DOHH2 (cell line): ENCODE measurements at regions not wholly inside any gene's neighbourhood (a gene's known extent, or its start where the extent isn't known, plus 50 kb on each side); places are given as distances from the start of the nearest gene placed in this dataset.

Experiments
- H3F3A ChIP-seq: fragments of 200-600 bp; sonication (generic), shearing (Covaris generic); 2 replicates; pipeline ENCODE4 v1.6.0; 2016; ENCODE audit warnings: antibody characterized with exemption, mild to moderate bottlenecking; ENCODE audit not compliant: control insufficient read depth, insufficient read depth
- H3K27ac ChIP-seq: fragments of 200-600 bp; sonication (generic); 2 replicates; pipeline ENCODE4 v1.5.1; 2014; ENCODE audit warnings: low read depth, mild to moderate bottlenecking, low read length, moderate library complexity
- H3K27me3 ChIP-seq: fragments of 200-600 bp; sonication (generic); 2 replicates; pipeline ENCODE4 v1.6.1; 2014; ENCODE audit warnings: mild to moderate bottlenecking, low read length, mixed read lengths; ENCODE audit not compliant: control insufficient read depth
- H3K36me3 ChIP-seq: fragments of 200-600 bp; sonication (generic); 2 replicates; pipeline ENCODE4 v1.6.1; 2014; ENCODE audit warnings: mild to moderate bottlenecking, low read length, moderate library complexity, mixed read lengths; ENCODE audit not compliant: control insufficient read depth
- H3K4me1 ChIP-seq: fragments of 200-600 bp; sonication (generic); 2 replicates; pipeline ENCODE4 v1.6.1; 2014; ENCODE audit warnings: mild to moderate bottlenecking, low read length, mixed read lengths; ENCODE audit not compliant: control insufficient read depth
- H3K4me2 ChIP-seq: fragments of 200-600 bp; sonication (generic); 2 replicates; pipeline ENCODE4 v1.6.0; 2014; ENCODE audit warnings: mild to moderate bottlenecking, low read length, moderate library complexity
- H3K4me3 ChIP-seq: fragments of 200-600 bp; sonication (generic); 2 replicates; pipeline ENCODE4 v1.5.1; 2014; ENCODE audit warnings: mild to moderate bottlenecking, low read length, mixed read lengths
- H3K79me2 ChIP-seq: fragments of 200-600 bp; sonication (generic); 2 replicates; pipeline ENCODE4 v1.6.1; 2014; ENCODE audit warnings: mild to moderate bottlenecking, low read length, mixed read lengths; ENCODE audit not compliant: control insufficient read depth
- H3K9me2 ChIP-seq: fragments of 200-600 bp; sonication (generic); replicated peaks from 2 replicates; pipeline ENCODE4 v1.6.1; 2014; ENCODE audit warnings: mild to moderate bottlenecking, low read length, mixed read lengths; ENCODE audit not compliant: control insufficient read depth
- H3K9me3 ChIP-seq: fragments of 200-600 bp; sonication (generic); 2 replicates; pipeline ENCODE4 v1.6.1; 2014; ENCODE audit warnings: antibody characterized with exemption, low read length, mixed read lengths; ENCODE audit not compliant: control insufficient read depth, insufficient read depth
- H4K20me1 ChIP-seq: fragments of 200-600 bp; sonication (generic); 2 replicates; pipeline ENCODE4 v1.6.0; 2014; ENCODE audit warnings: low read depth, mild to moderate bottlenecking, antibody characterized with exemption, low read length, moderate library complexity; ENCODE audit not compliant: control insufficient read depth, insufficient read depth
- CTCF ChIP-seq: fragments of 200-600 bp; sonication (generic); IDR thresholded peaks from one replicate; pipeline ENCODE4 v1.5.1; 2014; ENCODE audit warnings: antibody characterized with exemption, mild to moderate bottlenecking, low read depth, low read length; ENCODE audit not compliant: poor library complexity, severe bottlenecking
- EZH2phosphoT487 ChIP-seq: fragments of 200-600 bp; sonication (generic); IDR thresholded peaks from 2 replicates; pipeline ENCODE4 v1.6.1; 2017; ENCODE audit warnings: borderline replicate concordance, mild to moderate bottlenecking, antibody characterized with exemption, low read length, moderate library complexity, mixed read lengths

- Histone ChIP-seq H3K27ac (no peak overlapping the region), H3K9me2 (no peaks in the 10 kb centered on the region)
- TF ChIP-seq EZH2phosphoT487, result no peak
- TF ChIP-seq CTCF, result no peak
Observed at GRCh38 chr10:78584266-78584665, 484.5 kb upstream of the ZMIZ1 start.

GRCh38 chr10:78584681-78585080 lies 484.1 kb upstream of the ZMIZ1 start:
- Histone ChIP-seq H3K36me3 (no peaks in the 10 kb centered on the region), H3K4me3 (no peak overlapping the region), H3K27me3 (peaks cover 19% of the 10 kb centered on the region), H3F3A (no peaks in the 10 kb centered on the region), H3K9me2 (no peaks in the 10 kb centered on the region), H3K9me3 (no peaks in the 10 kb centered on the region), H3K4me2 (no peak overlapping the region), H3K79me2 (no peaks in the 10 kb centered on the region), H4K20me1 (no peaks in the 10 kb centered on the region), H3K4me1 (no peaks in the 10 kb centered on the region), H3K27ac (no peak overlapping the region)
- no peak for TF ChIP-seq EZH2phosphoT487
- TF ChIP-seq CTCF, result no peak

More at GRCh38 chr10:78584266-78584665, 484.5 kb upstream of the ZMIZ1 start:
- H3K36me3 ChIP-seq, result no peaks in the 10 kb centered on the region
- no peaks in the 10 kb centered on the region for H4K20me1 ChIP-seq
- H3K4me1 ChIP-seq, result no peaks in the 10 kb centered on the region
- no peak overlapping the region for H3K4me3 ChIP-seq
- H3K27me3 ChIP-seq, result peaks cover 19% of the 10 kb centered on the region
- H3K79me2 ChIP-seq, result no peaks in the 10 kb centered on the region
- H3K9me3 ChIP-seq, result no peaks in the 10 kb centered on the region
- no peak overlapping the region for H3K4me2 ChIP-seq
- no peaks in the 10 kb centered on the region for H3F3A ChIP-seq

DNA sequence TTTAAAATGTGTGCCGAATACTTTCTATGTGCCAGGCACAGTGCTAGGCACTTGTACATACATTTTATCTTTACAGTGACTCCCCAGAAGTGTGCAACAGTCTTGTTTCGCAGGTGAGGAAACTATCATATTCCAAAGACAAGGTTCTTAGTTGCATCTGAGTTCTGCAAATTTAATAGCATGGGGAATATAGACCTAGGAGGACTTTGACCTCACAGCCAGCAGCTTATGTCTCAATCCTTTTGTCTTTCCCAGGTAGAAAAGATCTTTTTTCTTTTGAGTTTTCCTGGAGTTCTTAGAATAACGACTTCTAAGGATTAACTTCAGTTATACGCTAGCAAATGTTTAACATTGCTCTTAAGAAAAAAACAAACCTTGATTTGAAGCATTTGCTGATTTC lies 482.8 kb upstream of the ZMIZ1 start:
- H3K9me3 ChIP-seq, result no peaks in the 10 kb centered on the region
- TF ChIP-seq EZH2phosphoT487 (no peak), CTCF (no peak)
- no peak overlapping the region for H3K27ac ChIP-seq

More for the DNA sequence above, 482.8 kb upstream of the ZMIZ1 start:
- no peaks in the 10 kb centered on the region for H3K79me2 ChIP-seq
- H3K4me3 ChIP-seq, result no peak overlapping the region
- H4K20me1 ChIP-seq, result no peaks in the 10 kb centered on the region
- peaks cover 19% of the 10 kb centered on the region for H3K27me3 ChIP-seq
- H3K4me1 ChIP-seq, result no peaks in the 10 kb centered on the region
- H3K9me2 ChIP-seq, result no peaks in the 10 kb centered on the region
- no peaks in the 10 kb centered on the region for H3F3A ChIP-seq
- no peaks in the 10 kb centered on the region for H3K36me3 ChIP-seq
- no peak overlapping the region for H3K4me2 ChIP-seq
